ENCODE measurements at regions not wholly inside any gene's neighbourhood (a gene's known extent, or its start where the extent isn't known, plus 50 kb on each side); places are given as distances from the start of the nearest gene placed in this dataset.
"Not testable (repeated sequence)": the region's sequence is repeated elsewhere in the genome, so short reads cannot be mapped to it uniquely, and the experiment has no call there.

- Histone ChIP-seq H3K4me3 (ENCODE audit: insufficient read depth, low read depth, low read length) (no peak overlapping the region), H3K9me3 (ENCODE audit: control insufficient read depth, insufficient read depth, low read length) (peaks cover 2% of the 10 kb centered on the region; the same call in 1 of the 2 replicates), H2AK5ac (ENCODE audit: low read depth, low read length) (no peak overlapping the region), H2AFZ (replicated peaks; ENCODE audit: low read length, poor library complexity) (no peak overlapping the region), H3K79me1 (ENCODE audit: low read depth in 1 of 2, low read length in 2 of 2) (no peaks in the 10 kb centered on the region), H3K27me3 (ENCODE audit: control insufficient read depth, insufficient read depth, low read length) (no peaks in the 10 kb centered on the region), H3K14ac (replicated peaks; ENCODE audit: low read depth, low read length) (no peak overlapping the region), H4K8ac (ENCODE audit: low read depth in 2 of 2, low read length in 2 of 2) (no peak overlapping the region), H2BK120ac (ENCODE audit: low read depth, low read length) (no peak overlapping the region), H3K4ac (ENCODE audit: low read depth, low read length) (no peak overlapping the region), H3K36me3 (ENCODE audit: control insufficient read depth, insufficient read depth, low read length) (no peaks in the 10 kb centered on the region), H4K5ac (ENCODE audit: low read depth, low read length) (no peak overlapping the region), H3K4me1 (ENCODE audit: control insufficient read depth, insufficient read depth, low read length) (no peaks in the 10 kb centered on the region), H3K56ac (ENCODE audit: extremely low read depth, insufficient read depth, low read length) (no peak overlapping the region), H2BK20ac (ENCODE audit: low read depth, low read length) (no peak overlapping the region), H3K18ac (ENCODE audit: low read depth, low read length) (no peak overlapping the region), H2BK15ac (ENCODE audit: low read depth, low read length) (no peak overlapping the region), H3K23ac (ENCODE audit: low read depth, low read length) (no peak overlapping the region), H2AK9ac (replicated peaks; ENCODE audit: low read depth, low read length, poor library complexity) (no peak overlapping the region), H4K91ac (ENCODE audit: insufficient read depth, low read depth, low read length) (no peak overlapping the region), H3K27ac (ENCODE audit: insufficient read depth, low read length) (no peak overlapping the region), H4K20me1 (ENCODE audit: insufficient read depth, low read length) (no peaks in the 10 kb centered on the region), H3K9me1 (ENCODE audit: insufficient read depth, low read length) (no peaks in the 10 kb centered on the region), H2BK5ac (ENCODE audit: low read depth, low read length, poor library complexity, severe bottlenecking) (no peak overlapping the region), H3K9ac (ENCODE audit: low read depth, low read length) (no peak overlapping the region), H3K4me2 (ENCODE audit: low read depth, low read length) (no peak overlapping the region)
- no CpG with 5 or more reads among the region's 2 CpGs for WGBS, 2 experiments (ENCODE audit: extremely low coverage in 2 of 2, insufficient read length in 1 of 2)
- CTCF ChIA-PET = no interaction called here
- dilution Hi-C loops (cut with HindIII; ENCODE audit: low sequenced_read_pairs, unreplicated experiment) = no loop called here
- TF ChIP-seq, protein P1, sequence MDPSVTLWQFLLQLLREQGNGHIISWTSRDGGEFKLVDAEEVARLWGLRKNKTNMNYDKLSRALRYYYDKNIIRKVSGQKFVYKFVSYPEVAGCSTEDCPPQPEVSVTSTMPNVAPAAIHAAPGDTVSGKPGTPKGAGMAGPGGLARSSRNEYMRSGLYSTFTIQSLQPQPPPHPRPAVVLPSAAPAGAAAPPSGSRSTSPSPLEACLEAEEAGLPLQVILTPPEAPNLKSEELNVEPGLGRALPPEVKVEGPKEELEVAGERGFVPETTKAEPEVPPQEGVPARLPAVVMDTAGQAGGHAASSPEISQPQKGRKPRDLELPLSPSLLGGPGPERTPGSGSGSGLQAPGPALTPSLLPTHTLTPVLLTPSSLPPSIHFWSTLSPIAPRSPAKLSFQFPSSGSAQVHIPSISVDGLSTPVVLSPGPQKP (IDR thresholded peaks at IDR 0.05; ENCODE audit: borderline replicate concordance, low read depth, low read length) = no peak
- no peak for TF ChIP-seq CEBPB (IDR thresholded peaks at IDR 0.05; ENCODE audit: low read depth, low read length)
- no peak for TF ChIP-seq RAD21 (IDR thresholded peaks at IDR 0.05; ENCODE audit: low read length)
- no peak for TF ChIP-seq MXI1 (IDR thresholded peaks at IDR 0.05; ENCODE audit: borderline replicate concordance, low read depth, low read length)
- in situ Hi-C loops (cut with MboI; ENCODE audit: low sequenced_read_pairs) = no loop called here
- POLR2A ChIA-PET (ENCODE audit: unreplicated experiment) = no interaction called here
- no TSS peak for BruUV-seq (replicated peaks)
- ATAC-seq (ENCODE audit: low read depth) = no peak
- intact Hi-C loops (cut with micrococcal nuclease) = no loop called here
- DNase-seq = no peak
Observed at GRCh38 chr1:102219463-102219862, 222.7 kb upstream of the OLFM3 start.

DNA sequence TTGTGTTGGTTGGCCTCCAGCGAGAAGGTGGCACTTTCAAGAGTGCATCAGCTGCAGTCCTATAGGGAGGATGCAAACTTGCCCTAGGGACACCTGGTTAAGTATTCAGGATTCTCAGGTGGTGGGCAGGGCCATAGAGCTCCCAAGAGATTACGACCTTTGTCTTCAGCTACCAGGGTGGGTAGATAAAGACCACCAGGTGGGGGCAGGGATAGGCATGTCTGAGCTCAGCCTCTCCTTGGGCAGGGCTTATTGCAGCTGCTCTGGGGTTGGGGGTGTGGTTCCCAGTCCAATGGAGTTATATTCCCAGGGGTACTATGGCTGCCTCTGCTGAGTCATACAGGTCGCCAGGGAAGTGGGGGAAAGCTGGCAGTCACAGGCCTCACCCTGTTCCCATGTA, 214.2 kb upstream of the OLFM3 start:
- not testable (repeated sequence) for H3K79me1 ChIP-seq (ENCODE audit: low read depth in 1 of 2, low read length in 2 of 2)

More for the DNA sequence above, 214.2 kb upstream of the OLFM3 start:
- H2AFZ ChIP-seq (replicated peaks; ENCODE audit: low read length, poor library complexity); H2BK20ac ChIP-seq (ENCODE audit: low read depth, low read length); H3K27me3 ChIP-seq (ENCODE audit: control insufficient read depth, insufficient read depth, low read length); H3K56ac ChIP-seq (ENCODE audit: extremely low read depth, insufficient read depth, low read length); H2AK5ac ChIP-seq (ENCODE audit: low read depth, low read length); CTCF ChIA-PET; H2BK120ac ChIP-seq (ENCODE audit: low read depth, low read length); dilution Hi-C loops (cut with HindIII; ENCODE audit: low sequenced_read_pairs, unreplicated experiment); H3K9me1 ChIP-seq (ENCODE audit: insufficient read depth, low read length); H4K8ac ChIP-seq (ENCODE audit: low read depth in 2 of 2, low read length in 2 of 2); H3K23ac ChIP-seq (ENCODE audit: low read depth, low read length); H3K4ac ChIP-seq (ENCODE audit: low read depth, low read length); H3K18ac ChIP-seq (ENCODE audit: low read depth, low read length); H3K4me2 ChIP-seq (ENCODE audit: low read depth, low read length); H3K9ac ChIP-seq (ENCODE audit: low read depth, low read length); H3K9me3 ChIP-seq (ENCODE audit: control insufficient read depth, insufficient read depth, low read length); H4K20me1 ChIP-seq (ENCODE audit: insufficient read depth, low read length); H4K5ac ChIP-seq (ENCODE audit: low read depth, low read length); POLR2A ChIA-PET (ENCODE audit: unreplicated experiment); H3K4me3 ChIP-seq (ENCODE audit: insufficient read depth, low read depth, low read length); H2BK5ac ChIP-seq (ENCODE audit: low read depth, low read length, poor library complexity, severe bottlenecking); intact Hi-C loops (cut with micrococcal nuclease); H2BK15ac ChIP-seq (ENCODE audit: low read depth, low read length); H3K27ac ChIP-seq (ENCODE audit: insufficient read depth, low read length); H3K14ac ChIP-seq (replicated peaks; ENCODE audit: low read depth, low read length); H3K36me3 ChIP-seq (ENCODE audit: control insufficient read depth, insufficient read depth, low read length); H3K4me1 ChIP-seq (ENCODE audit: control insufficient read depth, insufficient read depth, low read length); DNase-seq; H2AK9ac ChIP-seq (replicated peaks; ENCODE audit: low read depth, low read length, poor library complexity); in situ Hi-C loops (cut with MboI; ENCODE audit: low sequenced_read_pairs); BruUV-seq (replicated peaks); ATAC-seq (ENCODE audit: low read depth); H4K91ac ChIP-seq (ENCODE audit: insufficient read depth, low read depth, low read length): not testable (repeated sequence)
- 40% methylated on average over 1 of the region's 3 CpGs; no CpG with 5 or more reads in 1 of the 2 experiments for WGBS, 2 experiments (ENCODE audit: extremely low coverage in 2 of 2, insufficient read length in 1 of 2)
